HG02885 (cell line): ENCODE measurements at regions not wholly inside any gene's neighbourhood (a gene's known extent, or its start where the extent isn't known, plus 50 kb on each side); places are given as distances from the start of the nearest gene placed in this dataset.
"Not testable (repeated sequence)": the region's sequence is repeated elsewhere in the genome, so short reads cannot be mapped to it uniquely, and the experiment has no call there.

ENCODE experiments used
- ATAC-seq: cut with Tn5 transposase; IDR thresholded peaks from one replicate; pipeline ENCODE4 v1.9.1; 2021; ENCODE audit warnings: mild to moderate bottlenecking; ENCODE audit not compliant: unreplicated experiment, poor library complexity

DNA sequence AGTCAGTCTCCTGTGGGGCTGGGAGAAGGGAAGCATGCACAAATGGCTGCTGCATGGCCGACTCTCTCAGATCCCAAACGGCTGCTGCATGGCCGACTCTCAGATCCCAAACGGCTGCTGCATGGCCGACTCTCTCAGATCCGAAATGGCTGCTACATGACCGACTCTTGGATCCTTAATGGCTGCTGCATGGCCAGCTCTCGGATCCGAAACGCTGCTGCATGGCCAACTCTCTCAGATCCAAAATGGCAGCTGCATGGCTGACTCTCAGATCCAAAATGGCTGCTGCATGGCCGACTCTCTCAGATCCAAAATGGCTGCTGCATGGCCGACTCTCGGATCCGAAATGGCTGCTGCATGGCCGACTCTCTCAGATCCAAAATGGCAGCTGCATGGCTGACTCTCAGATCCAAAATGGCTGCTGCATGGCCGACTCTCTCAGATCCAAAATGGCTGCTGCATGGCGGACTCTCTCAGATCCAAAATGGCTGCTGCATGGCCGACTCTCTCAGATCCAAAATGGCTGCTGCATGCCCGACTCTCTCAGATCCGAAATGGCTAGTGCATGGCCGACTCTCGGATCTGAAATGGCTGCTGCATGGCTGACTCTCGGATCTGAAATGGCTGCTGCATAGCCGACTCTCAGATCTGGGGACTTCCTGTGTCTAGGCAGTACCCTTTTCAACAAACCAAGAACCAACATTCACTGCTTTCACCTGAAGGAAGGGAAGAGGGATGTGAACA is 284.8 kb upstream of the SMIM21 start:
- ATAC-seq: not testable (repeated sequence)

DNA sequence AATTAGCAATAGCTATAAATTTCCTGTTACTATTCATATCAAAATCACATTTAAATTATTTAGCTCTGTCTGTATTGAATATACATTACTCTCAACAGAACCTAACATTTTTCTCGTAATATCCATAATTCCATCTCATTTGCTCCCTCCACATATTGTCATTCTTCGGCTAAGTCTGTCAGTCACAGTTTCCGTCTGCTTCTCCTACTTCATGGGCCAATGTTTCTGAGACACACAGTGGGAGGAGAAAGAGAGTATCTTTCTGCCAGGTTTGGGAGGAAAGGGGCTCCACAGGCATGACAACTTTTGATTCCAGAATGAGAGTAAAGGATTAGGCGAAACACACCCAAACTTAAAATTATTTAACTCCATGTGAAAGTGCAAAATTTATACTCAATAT is 273.1 kb upstream of the SMIM21 start:
- ATAC-seq: no peak

DNA sequence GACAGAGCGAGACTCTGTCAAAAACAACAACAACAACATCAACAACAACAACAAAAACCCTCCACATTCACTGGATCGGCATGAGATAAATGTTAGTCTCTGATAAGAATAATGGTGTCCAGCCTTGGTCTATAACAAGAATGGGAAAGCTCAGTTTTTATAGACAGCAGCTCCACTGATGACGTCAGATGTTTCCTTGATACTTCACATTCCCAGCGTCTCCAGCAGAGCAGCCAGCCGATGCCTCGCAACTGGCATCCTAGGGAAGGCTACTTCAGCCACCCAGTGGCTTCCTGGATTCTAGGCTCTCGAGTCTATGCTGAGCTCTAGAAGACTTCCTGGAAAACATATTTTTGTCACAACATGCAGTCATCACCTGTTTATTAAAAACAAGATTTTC is 271.4 kb upstream of the SMIM21 start:
- no peak for ATAC-seq

- no peak for ATAC-seq
Measured at GRCh38 chr18:75697493-75697892, 270.0 kb upstream of the SMIM21 start.

DNA sequence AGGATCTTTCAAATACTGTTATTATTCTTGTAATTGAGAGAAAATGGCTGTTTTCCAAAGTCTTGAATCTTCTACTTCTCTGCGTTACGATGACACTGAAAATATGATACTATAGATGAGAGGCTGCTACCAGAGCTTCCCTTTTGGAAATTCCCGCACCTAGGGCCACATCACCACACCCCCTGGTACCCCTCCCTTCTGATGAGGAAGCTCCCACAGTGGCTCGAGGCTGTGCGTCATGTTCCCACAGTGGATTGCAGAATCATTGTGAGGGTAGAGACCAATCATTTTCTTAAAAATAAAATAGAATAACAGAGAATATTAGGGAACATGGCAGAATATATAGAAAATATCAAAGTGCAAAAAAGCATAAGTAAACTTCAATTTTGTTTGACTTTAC is 268.9 kb upstream of the SMIM21 start:
- ATAC-seq: no peak

DNA sequence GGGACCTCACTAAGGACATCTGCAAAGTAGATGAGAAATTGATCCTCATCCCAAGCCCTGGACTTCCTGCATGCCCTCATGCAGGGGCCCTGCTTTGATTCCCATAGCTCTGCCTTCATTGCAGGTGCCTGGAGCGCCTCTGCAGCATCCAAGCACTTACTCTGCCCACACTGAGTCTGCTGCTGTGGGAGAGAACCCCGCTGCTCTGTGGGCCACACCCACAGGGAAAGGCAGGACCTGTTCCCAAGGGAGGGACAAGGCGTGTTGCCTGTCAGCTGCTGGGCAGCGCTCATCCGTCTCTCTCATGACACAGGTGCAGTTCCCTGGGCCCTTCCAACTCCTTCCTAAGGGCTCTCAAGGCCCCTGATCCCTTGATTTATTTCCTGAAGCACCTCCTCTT is 266.8 kb upstream of the SMIM21 start:
- no peak for ATAC-seq

GRCh38 chr18:75691483-75691882 is 264.0 kb upstream of the SMIM21 start:
- no peak for ATAC-seq

DNA sequence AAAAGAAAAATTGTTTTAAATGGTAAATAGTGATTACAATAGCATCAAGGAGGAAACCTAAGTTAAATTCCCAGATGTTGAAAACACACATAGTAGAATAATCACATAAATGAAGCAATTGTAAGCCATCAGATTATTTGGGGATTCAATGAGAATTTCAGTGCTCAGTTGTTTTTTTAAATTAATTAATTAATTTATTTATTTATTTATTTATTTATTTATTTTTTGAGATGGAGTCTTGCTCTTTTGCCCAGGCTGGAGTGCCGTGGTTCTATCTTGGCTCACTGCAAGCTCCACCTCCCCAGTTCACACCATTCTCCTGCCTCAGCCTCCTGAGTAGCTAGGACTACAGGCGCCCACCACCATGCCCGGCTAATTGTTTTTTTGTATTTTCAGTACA is 262.8 kb upstream of the SMIM21 start:
- not testable (repeated sequence) for ATAC-seq

- no peak for ATAC-seq
Measured at GRCh38 chr18:75687626-75688025, 260.1 kb upstream of the SMIM21 start.

- ATAC-seq: no peak
Measured at GRCh38 chr18:75683426-75683825, 255.9 kb upstream of the SMIM21 start.

DNA sequence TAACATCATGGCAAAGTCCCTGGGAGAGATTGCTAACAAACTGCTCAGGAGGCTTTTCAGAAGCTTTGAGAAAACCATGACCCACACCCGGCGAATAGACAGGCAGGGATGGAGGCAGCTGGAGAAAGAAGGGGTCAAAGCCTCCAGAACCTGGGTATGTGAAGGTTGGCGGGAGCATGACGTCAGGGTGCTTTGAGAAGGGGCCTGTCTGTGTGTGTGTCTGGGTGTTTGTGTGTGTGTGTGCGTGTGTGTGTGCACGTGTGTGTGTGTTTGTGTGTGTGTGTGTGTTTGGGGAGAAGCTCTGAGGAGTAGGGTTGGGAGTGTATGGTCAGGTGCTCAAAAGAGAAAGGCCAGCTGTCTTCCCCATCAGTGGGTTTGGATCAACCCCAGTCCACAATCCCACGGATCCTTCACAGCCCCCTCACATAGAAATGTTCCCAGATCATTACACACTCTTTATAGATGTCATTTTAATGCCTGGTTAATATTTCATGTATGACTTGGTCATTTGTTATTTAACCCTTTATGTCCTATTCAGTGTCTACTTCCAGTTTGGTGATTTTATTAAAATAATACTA is 254.1 kb upstream of the SMIM21 start:
- no peak for ATAC-seq

DNA sequence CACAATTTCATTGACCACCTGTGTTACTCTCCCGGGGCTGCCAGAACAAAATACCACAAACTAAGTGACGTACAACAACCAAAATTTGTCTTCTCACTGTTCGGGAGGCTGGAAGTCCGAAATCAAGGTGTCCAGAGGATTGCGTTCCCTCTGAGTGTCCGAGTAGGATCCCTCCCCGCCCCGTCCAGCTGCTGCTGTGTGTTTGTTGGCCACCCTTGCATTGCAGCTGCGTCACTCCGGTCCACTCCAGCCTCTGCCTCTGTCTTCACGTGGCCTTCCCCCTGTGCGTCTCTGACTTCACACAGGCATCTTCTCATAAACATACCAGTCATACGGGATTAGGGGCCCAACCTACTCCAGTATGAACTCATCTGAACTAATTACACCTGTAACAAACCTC is 251.8 kb upstream of the SMIM21 start:
- no peak for ATAC-seq

GRCh38 chr18:75678627-75679026 is 251.1 kb upstream of the SMIM21 start:
- no peak for ATAC-seq

GRCh38 chr18:75677696-75678455 is 250.4 kb upstream of the SMIM21 start:
- no peak for ATAC-seq

- ATAC-seq: no peak
Measured at GRCh38 chr18:75660932-75661331, 233.4 kb upstream of the SMIM21 start.

- no peak for ATAC-seq
Measured at GRCh38 chr18:75659535-75660023, 232.1 kb upstream of the SMIM21 start.

DNA sequence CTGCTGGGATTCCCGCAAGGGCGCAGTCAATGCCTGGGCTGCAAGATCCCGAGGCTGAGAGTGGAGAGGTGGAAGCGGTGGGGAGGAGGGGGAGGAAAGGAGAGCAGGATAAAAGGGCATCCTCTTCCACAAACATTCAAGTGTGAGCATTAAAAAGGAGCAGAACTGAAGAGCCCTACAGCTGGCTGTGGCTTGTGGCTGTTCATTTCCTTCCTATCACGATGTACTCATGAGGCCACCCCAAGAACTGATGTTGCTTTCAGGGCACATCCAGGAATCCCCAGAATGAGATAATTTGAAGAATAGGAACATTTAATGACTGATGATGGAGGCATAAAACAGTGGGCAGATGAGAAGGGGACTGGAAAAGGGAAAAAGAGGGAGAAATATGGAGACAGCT is 230.8 kb upstream of the SMIM21 start:
- ATAC-seq: no peak

- no peak for ATAC-seq
Measured at GRCh38 chr18:75656563-75657247, 229.2 kb upstream of the SMIM21 start.

DNA sequence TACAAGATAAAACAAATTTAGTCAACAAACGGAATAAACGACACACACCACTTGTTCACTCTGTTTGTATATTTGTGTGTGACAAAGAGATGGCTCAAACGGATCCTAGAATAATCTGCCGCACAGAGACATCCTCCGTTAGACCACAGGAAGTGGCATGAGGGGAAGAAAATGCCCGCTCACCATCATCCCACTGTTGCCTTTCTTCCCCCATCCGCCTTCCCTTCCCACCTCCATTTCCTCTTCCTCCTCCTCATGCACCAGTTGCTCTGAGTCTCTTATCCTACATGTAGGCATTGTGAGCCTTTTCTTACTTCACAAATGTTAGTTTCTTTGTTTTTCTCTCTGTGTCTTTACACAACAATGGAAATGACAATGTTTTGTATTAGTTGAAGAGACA is 228.5 kb upstream of the SMIM21 start:
- no peak for ATAC-seq

GRCh38 chr18:75654851-75655751 is 227.6 kb upstream of the SMIM21 start:
- no peak for ATAC-seq
